ENCODE measurements at regions not wholly inside any gene's neighbourhood (a gene's known extent, or its start where the extent isn't known, plus 50 kb on each side); places are given as distances from the start of the nearest gene placed in this dataset.

- H3K27ac Mint-ChIP-seq: no peak overlapping the region
- peaks cover 15% of the 10 kb centered on the region for H3K4me1 Mint-ChIP-seq
- DNase-seq (ENCODE audit: low spot score): no peak
- H3K9me3 Mint-ChIP-seq: no peaks in the 10 kb centered on the region
- Histone ChIP-seq H3K27ac (no peak overlapping the region), H3K4me3 (no peak overlapping the region), H2AFZ (replicated peaks) (peak overlapping the region; percentile 28), H3K4me2 (no peak overlapping the region), H4K20me1 (ENCODE audit: low read depth) (no peaks in the 10 kb centered on the region), H3F3A (ENCODE audit: low read depth) (no peaks in the 10 kb centered on the region), H3K36me3 (no peaks in the 10 kb centered on the region), H3K79me2 (ENCODE audit: low read depth) (no peaks in the 10 kb centered on the region), H3K9me3 (ENCODE audit: low read depth) (no peaks in the 10 kb centered on the region), H3K27me3 (no peaks in the 10 kb centered on the region), H3K9ac (no peak overlapping the region), H3K4me1 (peaks cover 17% of the 10 kb centered on the region)
- peaks cover 2% of the 10 kb centered on the region for H3K36me3 Mint-ChIP-seq
- no peak overlapping the region for H3K4me3 Mint-ChIP-seq
- H3K27me3 Mint-ChIP-seq (ENCODE audit: insufficient read depth, low read depth): no peaks in the 10 kb centered on the region
- TF ChIP-seq, protein P1, sequence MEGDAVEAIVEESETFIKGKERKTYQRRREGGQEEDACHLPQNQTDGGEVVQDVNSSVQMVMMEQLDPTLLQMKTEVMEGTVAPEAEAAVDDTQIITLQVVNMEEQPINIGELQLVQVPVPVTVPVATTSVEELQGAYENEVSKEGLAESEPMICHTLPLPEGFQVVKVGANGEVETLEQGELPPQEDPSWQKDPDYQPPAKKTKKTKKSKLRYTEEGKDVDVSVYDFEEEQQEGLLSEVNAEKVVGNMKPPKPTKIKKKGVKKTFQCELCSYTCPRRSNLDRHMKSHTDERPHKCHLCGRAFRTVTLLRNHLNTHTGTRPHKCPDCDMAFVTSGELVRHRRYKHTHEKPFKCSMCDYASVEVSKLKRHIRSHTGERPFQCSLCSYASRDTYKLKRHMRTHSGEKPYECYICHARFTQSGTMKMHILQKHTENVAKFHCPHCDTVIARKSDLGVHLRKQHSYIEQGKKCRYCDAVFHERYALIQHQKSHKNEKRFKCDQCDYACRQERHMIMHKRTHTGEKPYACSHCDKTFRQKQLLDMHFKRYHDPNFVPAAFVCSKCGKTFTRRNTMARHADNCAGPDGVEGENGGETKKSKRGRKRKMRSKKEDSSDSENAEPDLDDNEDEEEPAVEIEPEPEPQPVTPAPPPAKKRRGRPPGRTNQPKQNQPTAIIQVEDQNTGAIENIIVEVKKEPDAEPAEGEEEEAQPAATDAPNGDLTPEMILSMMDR (IDR thresholded peaks at IDR 0.05): no peak
- TF ChIP-seq EZH2phosphoT487 (IDR thresholded peaks at IDR 0.05): no peak
- no peak for TF ChIP-seq EZH2 (IDR thresholded peaks at IDR 0.05)
Measured at GRCh38 chr13:95433537-95433936, 119.0 kb upstream of the CLDN10 start.

- DNase-seq (ENCODE audit: low spot score): no peak
Measured at GRCh38 chr13:95434111-95434510, 118.4 kb upstream of the CLDN10 start.

GRCh38 chr13:95437561-95437960 lies 115.0 kb upstream of the CLDN10 start:
- Mint-ChIP-seq H3K4me1 (peaks cover 9% of the 10 kb centered on the region), H3K9me3 (peaks cover 2% of the 10 kb centered on the region), H3K27ac (no peak overlapping the region), H3K27me3 (ENCODE audit: insufficient read depth, low read depth) (peaks cover 2% of the 10 kb centered on the region), H3K36me3 (no peaks in the 10 kb centered on the region), H3K4me3 (no peak overlapping the region)
- Histone ChIP-seq H3K9ac (no peak overlapping the region), H3K4me3 (no peak overlapping the region), H3K9me3 (ENCODE audit: low read depth) (no peaks in the 10 kb centered on the region), H3K4me1 (peaks cover 17% of the 10 kb centered on the region), H3F3A (ENCODE audit: low read depth) (no peaks in the 10 kb centered on the region), H3K36me3 (no peaks in the 10 kb centered on the region), H3K27ac (no peak overlapping the region), H2AFZ (replicated peaks) (no peak overlapping the region), H3K79me2 (ENCODE audit: low read depth) (no peaks in the 10 kb centered on the region), H4K20me1 (ENCODE audit: low read depth) (no peaks in the 10 kb centered on the region), H3K27me3 (no peaks in the 10 kb centered on the region), H3K4me2 (no peak overlapping the region)
- no peak for TF ChIP-seq EZH2 (IDR thresholded peaks at IDR 0.05)
- no peak for TF ChIP-seq EZH2phosphoT487 (IDR thresholded peaks at IDR 0.05)
- TF ChIP-seq, protein P1 (IDR thresholded peaks at IDR 0.05): no peak
- no peak for DNase-seq (ENCODE audit: low spot score)

More at GRCh38 chr13:95434111-95434510, 118.4 kb upstream of the CLDN10 start:
- Mint-ChIP-seq H3K9me3 (peaks cover 2% of the 10 kb centered on the region), H3K4me3 (no peak overlapping the region), H3K36me3 (peaks cover 2% of the 10 kb centered on the region), H3K27me3 (ENCODE audit: insufficient read depth, low read depth) (no peaks in the 10 kb centered on the region), H3K27ac (no peak overlapping the region), H3K4me1 (peaks cover 15% of the 10 kb centered on the region)
- Histone ChIP-seq H3K9ac (no peak overlapping the region), H4K20me1 (ENCODE audit: low read depth) (no peaks in the 10 kb centered on the region), H3K4me2 (no peak overlapping the region), H3K9me3 (ENCODE audit: low read depth) (no peaks in the 10 kb centered on the region), H3K27me3 (no peaks in the 10 kb centered on the region), H3K36me3 (no peaks in the 10 kb centered on the region), H2AFZ (replicated peaks) (peak overlapping the region; percentile 28), H3K4me1 (peaks cover 17% of the 10 kb centered on the region), H3K4me3 (no peak overlapping the region), H3F3A (ENCODE audit: low read depth) (no peaks in the 10 kb centered on the region), H3K79me2 (ENCODE audit: low read depth) (no peaks in the 10 kb centered on the region), H3K27ac (no peak overlapping the region)
- TF ChIP-seq EZH2phosphoT487 (IDR thresholded peaks at IDR 0.05) (no peak), EZH2 (IDR thresholded peaks at IDR 0.05) (no peak)
- TF ChIP-seq, protein P1 (IDR thresholded peaks at IDR 0.05): no peak

All from neural progenitor cell (in vitro differentiated cells).